Esophagus muscularis mucosa (tissue), 4 donors: ENCODE measurements at regions not wholly inside any gene's neighbourhood (a gene's known extent, or its start where the extent isn't known, plus 50 kb on each side); places are given as distances from the start of the nearest gene placed in this dataset.

Experiments used
- DNase-seq: peaks from one replicate; pipeline ENCODE4 v3.0.0-alpha.2; 2017; ENCODE audit errors: extremely low spot score
- H3K27ac ChIP-seq, 4 donors: fragments of 200-600 bp; sonication (generic); replicated peaks in 1 of 4; 1 replicate in 3 of 4; 2 replicates in 1 of 4; pipeline ENCODE4 v1.5.1; 2016 to 2019; ENCODE audit warnings: mild to moderate bottlenecking in 1 of 4
- H3K27me3 ChIP-seq, 4 donors: fragments of 200-600 bp; sonication (generic); one replicate each; pipeline versions ENCODE4 v1.5.1 to v1.6.0; 2016 to 2019
- H3K36me3 ChIP-seq, 4 donors: fragments of 200-600 bp; sonication (generic); one replicate each; pipeline ENCODE4 v1.5.1; 2016 to 2019
- H3K4me1 ChIP-seq, 4 donors: fragments of 200-600 bp; sonication (generic); one replicate each; pipeline ENCODE4 v1.5.1; 2016 to 2019
- H3K4me3 ChIP-seq, 4 donors: fragments of 200-600 bp; sonication (generic); 1 replicate in 2 of 4; 2 replicates in 2 of 4; pipeline ENCODE4 v1.5.1; 2016 to 2019; ENCODE audit warnings: mild to moderate bottlenecking in 4 of 4, moderate library complexity in 1 of 4
- H3K9me3 ChIP-seq, 4 donors: fragments of 200-600 bp; sonication (generic); 1 replicate in 3 of 4; 2 replicates in 1 of 4; pipeline ENCODE4 v1.5.1; 2016 to 2019
- CTCF ChIP-seq, 3 experiments: fragments of 200-600 bp in 2 of 3; fragments of 450-650 bp in 1 of 3; sonication (generic) in 2 of 3; IDR thresholded peaks; one replicate each; pipeline ENCODE4 v1.5.1; 2017 to 2019; ENCODE audit warnings: antibody characterized with exemption in 3 of 3, mild to moderate bottlenecking in 2 of 3, moderate library complexity in 1 of 3
- EP300 ChIP-seq: sonication (generic); formaldehyde crosslinking; IDR thresholded peaks from one replicate; pipeline ENCODE4 v1.6.1; 2017; ENCODE audit warnings: antibody characterized with exemption
- POLR2A ChIP-seq: fragments of 450-650 bp; IDR thresholded peaks from one replicate; pipeline ENCODE4 v1.6.1; 2017; ENCODE audit warnings: antibody characterized with exemption, moderate library complexity, mild to moderate bottlenecking, low read depth
- POLR2AphosphoS5 ChIP-seq, 2 donors: sonication (generic); formaldehyde crosslinking; IDR thresholded peaks; one replicate each; pipeline ENCODE4 v1.6.1; 2017; ENCODE audit warnings: antibody characterized with exemption in 2 of 2
- WGBS: methylation state at CpG from one replicate; pipeline ENCODE4 v1.1.5; 2018; 5-methylcytosine and 5-hydroxymethylcytosine counted together
- intact Hi-C: fragments of 100-400 bp; cut with DNase I; formaldehyde crosslinking; loops from one replicate; pipeline ENCODE4 v1.15.1; 2023

- DNase-seq = peak; percentile 64
- H3K27me3 ChIP-seq = no peaks in the 10 kb centered on the region
- no peaks in the 10 kb centered on the region for H3K9me3 ChIP-seq
- H3K27ac ChIP-seq = no peak overlapping the region
- intact Hi-C loops = no loop called here
- no peak overlapping the region for H3K4me3 ChIP-seq
- TF ChIP-seq POLR2A (no peak), CTCF (IDR thresholded peaks at IDR 0.05) (no peak), POLR2AphosphoS5 (IDR thresholded peaks at IDR 0.05) (no peak), EP300 (no peak)
- H3K36me3 ChIP-seq = no peaks in the 10 kb centered on the region
- 88% methylated on average over 5 of the region's 6 CpGs for WGBS
- no peaks in the 10 kb centered on the region for H3K4me1 ChIP-seq
These were observed 103.9 kb upstream of the BCL6 start for GRCh38 chr3:187849016-187849654.

- no peaks in the 10 kb centered on the region for H3K36me3 ChIP-seq
- DNase-seq = peak; percentile 79
- no peak overlapping the region for H3K27ac ChIP-seq
- no peaks in the 10 kb centered on the region for H3K27me3 ChIP-seq
- TF ChIP-seq POLR2AphosphoS5 (IDR thresholded peaks at IDR 0.05) (no peak), EP300 (no peak), CTCF (IDR thresholded peaks at IDR 0.05) (no peak), POLR2A (no peak)
- intact Hi-C loops = no loop called here
- H3K4me3 ChIP-seq = no peak overlapping the region
- no peaks in the 10 kb centered on the region for H3K9me3 ChIP-seq
- H3K4me1 ChIP-seq = no peaks in the 10 kb centered on the region
- 70% methylated on average over 4 of the region's 4 CpGs for WGBS
These were observed 105.1 kb upstream of the BCL6 start for GRCh38 chr3:187850258-187850921.

- Histone ChIP-seq H3K4me3 (no peak overlapping the region), H3K27ac (no peak overlapping the region), H3K36me3 (no peaks in the 10 kb centered on the region), H3K27me3 (peaks cover 0 to 3% (median 0%) of the 10 kb centered on the region in 4 donors), H3K9me3 (no peaks in the 10 kb centered on the region), H3K4me1 (peaks cover 0 to 5% (median 0%) of the 10 kb centered on the region in 4 donors)
- intact Hi-C loops = no loop called here
- no peak for TF ChIP-seq POLR2A
- no peak for TF ChIP-seq POLR2AphosphoS5 (IDR thresholded peaks at IDR 0.05)
- TF ChIP-seq EP300 = no peak
- TF ChIP-seq CTCF (IDR thresholded peaks at IDR 0.05) = no peak
- 86% methylated on average over 5 of the region's 5 CpGs for WGBS
- peak; percentile 78 for DNase-seq
These were observed 107.8 kb upstream of the BCL6 start for GRCh38 chr3:187852842-187853730.

- intact Hi-C loops = no loop called here
- no peak for TF ChIP-seq CTCF (IDR thresholded peaks at IDR 0.05)
- WGBS = 88% methylated on average over 2 of the region's 2 CpGs
These were observed 109.9 kb upstream of the BCL6 start for GRCh38 chr3:187855131-187855530.

More at GRCh38 chr3:187855131-187855530, 109.9 kb upstream of the BCL6 start:
- Histone ChIP-seq H3K27me3 (peaks cover 0 to 3% (median 0%) of the 10 kb centered on the region in 4 donors), H3K4me1 (peaks cover 0 to 5% (median 0%) of the 10 kb centered on the region in 4 donors), H3K36me3 (no peaks in the 10 kb centered on the region), H3K27ac (no peak overlapping the region), H3K4me3 (no peak overlapping the region), H3K9me3 (no peaks in the 10 kb centered on the region)
- no peak for DNase-seq
